GM18508 (cell line): ENCODE measurements at regions not wholly inside any gene's neighbourhood (a gene's known extent, or its start where the extent isn't known, plus 50 kb on each side); places are given as distances from the start of the nearest gene placed in this dataset.
A peak's percentile ranks its signal among the peaks of the same experiment; 100 is the strongest.
"Not testable (repeated sequence)": the region's sequence is repeated elsewhere in the genome, so short reads cannot be mapped to it uniquely, and the experiment has no call there.

Experiments used
- ATAC-seq: cut with Tn5 transposase; IDR thresholded peaks from one replicate; pipeline ENCODE4 v1.9.1; 2021; ENCODE audit warnings: moderate number of reproducible peaks; ENCODE audit not compliant: insufficient read depth, unreplicated experiment

- ATAC-seq: no peak
These were observed 167.1 kb upstream of the CNKSR2 start for GRCh38 chrX:21207080-21207479.

GRCh38 chrX:21219208-21219607 is 155.0 kb upstream of the CNKSR2 start:
- not testable (repeated sequence) for ATAC-seq

GRCh38 chrX:21225643-21226042 is 148.6 kb upstream of the CNKSR2 start:
- no peak for ATAC-seq

GRCh38 chrX:21228974-21229373 is 145.2 kb upstream of the CNKSR2 start:
- ATAC-seq: not testable (repeated sequence)

- peak; percentile 98 for ATAC-seq
These were observed 119.1 kb upstream of the CNKSR2 start for GRCh38 chrX:21255032-21255618.

- ATAC-seq: no peak
These were observed 107.3 kb upstream of the CNKSR2 start for GRCh38 chrX:21266949-21267348.

GRCh38 chrX:21276736-21277433 is 97.3 kb upstream of the CNKSR2 start:
- ATAC-seq: no peak

- ATAC-seq: no peak
These were observed 85.0 kb upstream of the CNKSR2 start for GRCh38 chrX:21289232-21289631.

GRCh38 chrX:21295246-21295820 is 78.9 kb upstream of the CNKSR2 start:
- ATAC-seq: no peak

- no peak for ATAC-seq
These were observed 68.3 kb upstream of the CNKSR2 start for GRCh38 chrX:21305799-21306336.

GRCh38 chrX:21319323-21319722 is 54.9 kb upstream of the CNKSR2 start:
- no peak for ATAC-seq
